Lower leg skin (tissue), 3 donors: ENCODE measurements at regions not wholly inside any gene's neighbourhood (a gene's known extent, or its start where the extent isn't known, plus 50 kb on each side); places are given as distances from the start of the nearest gene placed in this dataset.

ENCODE experiments used
- POLR2A ChIP-seq, 2 donors: fragments of 450-650 bp; IDR thresholded peaks; one replicate each; pipeline ENCODE4 v1.6.1; 2016 to 2017; ENCODE audit warnings: antibody characterized with exemption in 2 of 2, mild to moderate bottlenecking in 1 of 2, moderate library complexity in 1 of 2
- TF ChIP-seq, protein P1 (sequence below), 3 donors: fragments of 450-650 bp; IDR thresholded peaks; one replicate each; pipeline ENCODE4 v1.5.1; 2016; ENCODE audit warnings: antibody characterized with exemption in 3 of 3, mild to moderate bottlenecking in 3 of 3, moderate library complexity in 2 of 3

DNA sequence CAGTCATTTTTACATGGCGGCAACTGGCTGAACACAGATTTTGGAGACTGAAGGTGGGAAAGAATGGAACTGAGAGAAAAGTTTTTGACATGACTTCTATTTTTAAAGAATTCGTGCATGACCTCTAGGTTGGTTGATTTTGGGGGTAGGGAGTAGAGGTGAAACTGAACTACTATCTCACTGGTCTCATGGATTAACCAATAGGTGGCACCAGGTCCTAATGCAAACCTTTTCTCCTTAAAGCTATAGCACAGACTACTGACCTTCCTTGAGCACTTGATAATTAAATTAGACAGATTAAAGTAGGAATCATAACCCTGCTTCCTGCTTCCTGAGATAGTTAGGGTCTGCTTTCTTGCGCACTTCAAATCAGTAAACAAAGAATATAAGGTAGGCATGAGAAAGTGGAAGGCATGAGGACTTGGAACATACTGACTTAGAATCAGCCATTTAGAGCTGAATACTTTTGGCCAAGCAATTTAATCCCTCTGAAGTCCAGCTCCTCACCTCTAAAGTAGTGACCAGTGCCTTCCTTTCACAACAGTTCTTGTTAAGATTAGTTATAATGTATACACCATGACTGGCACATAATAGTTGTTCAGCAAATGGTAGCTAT lies 206.0 kb downstream of the CENPF start:
- TF ChIP-seq, protein P1, sequence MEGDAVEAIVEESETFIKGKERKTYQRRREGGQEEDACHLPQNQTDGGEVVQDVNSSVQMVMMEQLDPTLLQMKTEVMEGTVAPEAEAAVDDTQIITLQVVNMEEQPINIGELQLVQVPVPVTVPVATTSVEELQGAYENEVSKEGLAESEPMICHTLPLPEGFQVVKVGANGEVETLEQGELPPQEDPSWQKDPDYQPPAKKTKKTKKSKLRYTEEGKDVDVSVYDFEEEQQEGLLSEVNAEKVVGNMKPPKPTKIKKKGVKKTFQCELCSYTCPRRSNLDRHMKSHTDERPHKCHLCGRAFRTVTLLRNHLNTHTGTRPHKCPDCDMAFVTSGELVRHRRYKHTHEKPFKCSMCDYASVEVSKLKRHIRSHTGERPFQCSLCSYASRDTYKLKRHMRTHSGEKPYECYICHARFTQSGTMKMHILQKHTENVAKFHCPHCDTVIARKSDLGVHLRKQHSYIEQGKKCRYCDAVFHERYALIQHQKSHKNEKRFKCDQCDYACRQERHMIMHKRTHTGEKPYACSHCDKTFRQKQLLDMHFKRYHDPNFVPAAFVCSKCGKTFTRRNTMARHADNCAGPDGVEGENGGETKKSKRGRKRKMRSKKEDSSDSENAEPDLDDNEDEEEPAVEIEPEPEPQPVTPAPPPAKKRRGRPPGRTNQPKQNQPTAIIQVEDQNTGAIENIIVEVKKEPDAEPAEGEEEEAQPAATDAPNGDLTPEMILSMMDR (IDR thresholded peaks at IDR 0.05), result no peak
- no peak for TF ChIP-seq POLR2A (IDR thresholded peaks at IDR 0.05)
